Stomach (tissue), 4 donors: ENCODE measurements at regions not wholly inside any gene's neighbourhood (a gene's known extent, or its start where the extent isn't known, plus 50 kb on each side); places are given as distances from the start of the nearest gene placed in this dataset.

Experiments
- CTCF ChIP-seq, 7 experiments: fragments of 450-650 bp in 4 of 7; fragments of 200-600 bp in 3 of 7; sonication (generic) in 3 of 7; IDR thresholded peaks; one replicate each; pipeline ENCODE4 v1.5.1; 2016 to 2019; ENCODE audit warnings: antibody characterized with exemption in 7 of 7, control low read depth in 2 of 7, mild to moderate bottlenecking in 1 of 7
- POLR2A ChIP-seq, 4 donors: fragments of 450-650 bp; IDR thresholded peaks; one replicate each; pipeline ENCODE4 v1.6.1; 2016; ENCODE audit warnings: antibody characterized with exemption in 4 of 4, control low read depth in 2 of 4, mild to moderate bottlenecking in 1 of 4, moderate library complexity in 1 of 4
- POLR2AphosphoS5 ChIP-seq, 3 donors: sonication (generic); formaldehyde crosslinking; IDR thresholded peaks; one replicate each; pipeline ENCODE4 v1.6.1; 2016; ENCODE audit warnings: antibody characterized with exemption in 3 of 3

GRCh38 chr15:93613386-93613785, 524.4 kb upstream of the RGMA start:
- TF ChIP-seq CTCF (IDR thresholded peaks at IDR 0.05): no peak
- TF ChIP-seq POLR2A (IDR thresholded peaks at IDR 0.05): no peak
- TF ChIP-seq POLR2AphosphoS5 (IDR thresholded peaks at IDR 0.05): no peak
